ENCODE measurements at regions not wholly inside any gene's neighbourhood (a gene's known extent, or its start where the extent isn't known, plus 50 kb on each side); places are given as distances from the start of the nearest gene placed in this dataset.
A peak's percentile ranks its signal among the peaks of the same experiment; 100 is the strongest.

DNA sequence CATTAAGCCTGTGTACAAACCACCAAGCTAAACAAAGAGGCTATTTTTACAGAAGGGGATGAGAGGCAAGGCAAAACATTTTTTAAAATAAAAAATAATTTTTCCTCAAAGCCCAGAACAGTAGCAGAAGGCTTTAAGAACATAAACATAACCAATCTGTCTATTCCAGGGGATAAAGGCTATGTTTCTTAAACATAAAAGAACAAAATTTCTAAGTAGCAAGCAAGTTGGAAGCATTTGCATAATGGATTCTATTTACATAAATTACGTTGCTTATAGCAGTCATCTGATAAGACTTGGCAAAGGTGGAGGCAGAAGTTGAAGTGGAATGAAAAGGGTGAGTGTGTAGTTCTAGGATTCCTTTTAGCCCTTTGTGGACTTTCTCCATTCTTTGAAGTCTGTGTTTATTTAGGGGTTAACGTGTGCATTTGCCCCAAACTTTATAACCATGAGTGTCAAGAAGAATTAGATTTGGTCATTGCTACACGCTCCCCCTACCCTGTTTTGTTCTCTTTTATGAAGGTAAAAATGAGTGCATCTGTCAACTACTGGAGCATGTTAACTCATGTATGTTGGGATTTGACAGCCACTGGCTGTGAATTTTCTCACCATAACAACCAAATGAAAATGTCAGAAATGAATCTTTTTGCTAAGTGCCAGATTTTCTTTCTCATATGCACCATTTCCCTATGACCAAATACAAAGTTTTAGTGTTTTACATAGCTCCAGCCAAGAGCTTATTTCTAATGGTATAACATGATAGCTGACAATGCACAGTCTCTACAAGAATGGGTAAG is 378.4 kb upstream of the IGFBP7 start:
- TF ChIP-seq, protein P1, sequence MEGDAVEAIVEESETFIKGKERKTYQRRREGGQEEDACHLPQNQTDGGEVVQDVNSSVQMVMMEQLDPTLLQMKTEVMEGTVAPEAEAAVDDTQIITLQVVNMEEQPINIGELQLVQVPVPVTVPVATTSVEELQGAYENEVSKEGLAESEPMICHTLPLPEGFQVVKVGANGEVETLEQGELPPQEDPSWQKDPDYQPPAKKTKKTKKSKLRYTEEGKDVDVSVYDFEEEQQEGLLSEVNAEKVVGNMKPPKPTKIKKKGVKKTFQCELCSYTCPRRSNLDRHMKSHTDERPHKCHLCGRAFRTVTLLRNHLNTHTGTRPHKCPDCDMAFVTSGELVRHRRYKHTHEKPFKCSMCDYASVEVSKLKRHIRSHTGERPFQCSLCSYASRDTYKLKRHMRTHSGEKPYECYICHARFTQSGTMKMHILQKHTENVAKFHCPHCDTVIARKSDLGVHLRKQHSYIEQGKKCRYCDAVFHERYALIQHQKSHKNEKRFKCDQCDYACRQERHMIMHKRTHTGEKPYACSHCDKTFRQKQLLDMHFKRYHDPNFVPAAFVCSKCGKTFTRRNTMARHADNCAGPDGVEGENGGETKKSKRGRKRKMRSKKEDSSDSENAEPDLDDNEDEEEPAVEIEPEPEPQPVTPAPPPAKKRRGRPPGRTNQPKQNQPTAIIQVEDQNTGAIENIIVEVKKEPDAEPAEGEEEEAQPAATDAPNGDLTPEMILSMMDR (IDR thresholded peaks at IDR 0.05; ENCODE audit: control insufficient read depth, extremely low read depth, insufficient read depth) = no peak
- DNase-seq (ENCODE audit: low read depth) = no peak
- no peak overlapping the region for H3K4me3 ChIP-seq (ENCODE audit: low read depth, low read length)

DNA sequence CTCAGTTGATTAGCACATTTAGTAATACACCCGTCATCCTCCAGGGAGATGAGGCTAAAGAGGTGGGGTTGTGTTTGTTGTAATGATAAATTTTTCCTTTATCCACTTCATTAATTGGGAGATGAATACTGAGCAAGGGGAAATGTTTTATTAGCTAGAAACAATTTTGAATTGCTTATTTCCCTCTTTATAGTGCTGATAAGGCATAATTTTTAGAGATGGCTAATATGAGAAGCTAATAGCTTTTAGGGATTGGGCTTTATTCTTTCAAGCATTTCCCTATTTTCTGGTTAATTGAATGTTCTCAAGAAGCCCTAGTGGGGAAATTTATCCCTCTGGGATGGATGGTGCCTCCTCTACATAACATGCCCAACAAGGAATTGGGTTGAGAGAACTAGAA is 365.2 kb upstream of the IGFBP7 start:
- H3K4me3 ChIP-seq (ENCODE audit: low read depth, low read length) = no peak overlapping the region
- no peak for DNase-seq (ENCODE audit: low read depth)
- TF ChIP-seq, protein P1 (IDR thresholded peaks at IDR 0.05; ENCODE audit: control insufficient read depth, extremely low read depth, insufficient read depth) = no peak

DNA sequence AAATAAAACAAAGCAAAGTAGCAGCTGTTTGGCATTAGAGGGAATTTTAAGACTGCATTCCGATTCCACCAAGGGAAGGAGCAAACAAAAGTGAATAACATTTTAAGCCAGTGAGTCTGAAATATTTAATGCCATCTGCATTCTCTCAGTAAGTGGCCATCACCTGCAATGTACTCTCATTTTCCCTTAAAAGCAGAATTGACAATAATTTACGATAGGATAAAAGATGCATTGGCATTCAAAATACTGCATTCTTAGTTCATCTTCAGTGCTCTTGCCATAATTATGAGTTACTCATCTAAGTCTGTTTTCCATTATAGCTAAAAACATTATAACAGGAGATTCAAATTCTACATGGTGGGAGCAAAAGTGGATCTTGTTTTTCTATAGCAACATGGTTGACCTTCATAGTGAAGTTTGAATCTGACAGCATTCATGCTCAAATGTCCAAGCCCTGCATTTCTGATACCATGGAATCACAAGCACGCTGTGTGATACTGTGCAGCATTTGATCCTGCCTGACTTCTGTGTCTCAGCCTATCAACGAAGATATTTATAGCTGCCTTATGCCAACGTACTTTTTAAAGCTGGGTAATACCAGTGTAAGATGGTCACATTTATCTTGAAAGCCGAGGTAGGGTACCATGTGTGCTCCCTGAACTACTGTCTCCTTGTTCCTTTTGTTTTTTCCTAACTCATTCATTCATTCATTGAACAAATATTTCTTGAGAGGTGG is 355.3 kb upstream of the IGFBP7 start:
- TF ChIP-seq, protein P1 (IDR thresholded peaks at IDR 0.05; ENCODE audit: control insufficient read depth, extremely low read depth, insufficient read depth) = no peak
- DNase-seq (ENCODE audit: low read depth) = no peak
- no peak overlapping the region for H3K4me3 ChIP-seq (ENCODE audit: low read depth, low read length)

DNA sequence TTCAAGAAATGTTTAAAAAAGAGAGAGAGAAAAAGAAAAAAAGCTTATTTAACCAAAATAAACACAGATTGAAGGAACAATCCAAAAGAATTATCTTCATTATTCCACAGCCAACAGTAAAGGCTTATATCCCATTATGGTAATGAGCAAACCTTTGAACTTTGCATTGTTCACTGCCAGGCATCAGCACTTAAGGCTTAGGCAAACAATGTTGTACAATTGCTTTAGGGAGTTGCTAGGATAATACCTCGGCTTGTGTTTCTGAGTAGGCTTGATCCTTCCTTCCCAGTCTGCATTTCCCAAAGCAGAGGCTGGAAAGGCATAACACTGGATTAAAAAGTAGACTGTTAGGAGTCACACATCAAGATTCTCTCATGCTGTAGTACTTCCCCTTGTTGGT is 352.7 kb upstream of the IGFBP7 start:
- H3K4me3 ChIP-seq (ENCODE audit: low read depth, low read length) = no peak overlapping the region
- TF ChIP-seq, protein P1 (IDR thresholded peaks at IDR 0.05; ENCODE audit: control insufficient read depth, extremely low read depth, insufficient read depth) = no peak
- DNase-seq (ENCODE audit: low read depth) = peak; percentile 82

- no peak overlapping the region for H3K4me3 ChIP-seq (ENCODE audit: low read depth, low read length)
- TF ChIP-seq, protein P1 (IDR thresholded peaks at IDR 0.05; ENCODE audit: control insufficient read depth, extremely low read depth, insufficient read depth) = no peak
- no peak for DNase-seq (ENCODE audit: low read depth)
These were observed 350.8 kb upstream of the IGFBP7 start for GRCh38 chr4:57460967-57461366.

GRCh38 chr4:57448901-57449300 is 338.7 kb upstream of the IGFBP7 start:
- DNase-seq (ENCODE audit: low read depth) = no peak
- H3K4me3 ChIP-seq (ENCODE audit: low read depth, low read length) = no peak overlapping the region
- TF ChIP-seq, protein P1 (IDR thresholded peaks at IDR 0.05; ENCODE audit: control insufficient read depth, extremely low read depth, insufficient read depth) = no peak

Data from LNCaP clone FGC (cell line).